GM13976 (cell line): ENCODE measurements at regions not wholly inside any gene's neighbourhood (a gene's known extent, or its start where the extent isn't known, plus 50 kb on each side); places are given as distances from the start of the nearest gene placed in this dataset.

Source experiments
- DNase-seq: peaks from one replicate; pipeline ENCODE4 v3.0.0; 2012; ENCODE audit warnings: low spot score
- in situ Hi-C: fragments of 300-500 bp; cut with MboI; formaldehyde crosslinking; loops from one replicate; pipeline ENCODE4 v1.12.0; 2022; ENCODE audit warnings: low sequenced_read_pairs, mixed read lengths, inconsistent platforms; ENCODE audit not compliant: unreplicated experiment
- TF ChIP-seq, protein P1 (sequence below): IDR thresholded peaks from 2 replicates; pipeline ENCODE4 v1.5.1; 2012; ENCODE audit warnings: borderline replicate concordance, mild to moderate bottlenecking; ENCODE audit not compliant: insufficient read depth; ENCODE audit errors: extremely low read depth, missing control alignments, control extremely low read depth

GRCh38 chr3:82087958-82088357 lies 326.5 kb upstream of the GBE1 start:
- in situ Hi-C loops: no loop called here

GRCh38 chr3:82085851-82086475 lies 324.5 kb upstream of the GBE1 start:
- in situ Hi-C loops: no loop called here
- no peak for DNase-seq
- TF ChIP-seq, protein P1, sequence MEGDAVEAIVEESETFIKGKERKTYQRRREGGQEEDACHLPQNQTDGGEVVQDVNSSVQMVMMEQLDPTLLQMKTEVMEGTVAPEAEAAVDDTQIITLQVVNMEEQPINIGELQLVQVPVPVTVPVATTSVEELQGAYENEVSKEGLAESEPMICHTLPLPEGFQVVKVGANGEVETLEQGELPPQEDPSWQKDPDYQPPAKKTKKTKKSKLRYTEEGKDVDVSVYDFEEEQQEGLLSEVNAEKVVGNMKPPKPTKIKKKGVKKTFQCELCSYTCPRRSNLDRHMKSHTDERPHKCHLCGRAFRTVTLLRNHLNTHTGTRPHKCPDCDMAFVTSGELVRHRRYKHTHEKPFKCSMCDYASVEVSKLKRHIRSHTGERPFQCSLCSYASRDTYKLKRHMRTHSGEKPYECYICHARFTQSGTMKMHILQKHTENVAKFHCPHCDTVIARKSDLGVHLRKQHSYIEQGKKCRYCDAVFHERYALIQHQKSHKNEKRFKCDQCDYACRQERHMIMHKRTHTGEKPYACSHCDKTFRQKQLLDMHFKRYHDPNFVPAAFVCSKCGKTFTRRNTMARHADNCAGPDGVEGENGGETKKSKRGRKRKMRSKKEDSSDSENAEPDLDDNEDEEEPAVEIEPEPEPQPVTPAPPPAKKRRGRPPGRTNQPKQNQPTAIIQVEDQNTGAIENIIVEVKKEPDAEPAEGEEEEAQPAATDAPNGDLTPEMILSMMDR: no peak

More at GRCh38 chr3:82087958-82088357, 326.5 kb upstream of the GBE1 start:
- TF ChIP-seq, protein P1: no peak
- no peak for DNase-seq

DNA sequence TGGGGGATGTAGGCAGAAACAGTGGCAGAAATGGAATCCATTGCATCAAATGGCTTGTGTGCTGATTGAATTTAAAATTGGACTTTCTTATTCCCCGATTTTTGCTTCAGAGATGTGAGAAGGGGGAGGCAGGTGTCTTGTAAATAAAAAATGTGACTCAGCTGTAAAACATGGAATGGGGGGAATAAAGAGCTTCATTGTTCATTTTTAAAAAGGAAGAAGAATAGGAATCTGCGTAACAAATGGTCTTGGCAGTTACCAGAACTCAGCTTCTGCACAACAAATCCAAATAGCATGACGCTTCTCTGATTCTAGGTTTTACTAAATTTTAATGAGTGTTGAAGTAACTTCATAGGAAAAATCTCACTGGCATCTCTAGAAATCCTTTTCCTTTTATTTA lies 323.9 kb upstream of the GBE1 start:
- no peak for DNase-seq
- in situ Hi-C loops: no loop called here
- TF ChIP-seq, protein P1: no peak

DNA sequence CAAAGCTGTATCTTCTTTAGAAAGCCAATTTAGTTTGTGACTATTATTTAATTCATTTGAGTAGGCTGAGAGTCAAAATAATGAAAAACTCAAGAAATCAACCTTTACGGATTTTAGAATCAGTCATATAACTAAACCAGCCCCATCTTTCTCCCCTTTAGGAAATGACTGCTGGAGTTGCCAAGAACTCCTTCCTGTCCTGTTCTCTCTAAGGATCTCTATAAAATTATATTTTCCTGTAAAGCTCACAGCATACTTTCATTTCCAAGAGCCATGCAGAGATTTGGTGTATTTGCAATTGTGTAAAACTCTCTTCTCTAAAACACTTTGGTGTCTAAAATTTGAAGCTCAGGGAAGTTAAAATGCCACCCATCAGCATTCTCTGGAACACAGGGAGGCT lies 323.4 kb upstream of the GBE1 start:
- in situ Hi-C loops: no loop called here
- TF ChIP-seq, protein P1: no peak
- no peak for DNase-seq

DNA sequence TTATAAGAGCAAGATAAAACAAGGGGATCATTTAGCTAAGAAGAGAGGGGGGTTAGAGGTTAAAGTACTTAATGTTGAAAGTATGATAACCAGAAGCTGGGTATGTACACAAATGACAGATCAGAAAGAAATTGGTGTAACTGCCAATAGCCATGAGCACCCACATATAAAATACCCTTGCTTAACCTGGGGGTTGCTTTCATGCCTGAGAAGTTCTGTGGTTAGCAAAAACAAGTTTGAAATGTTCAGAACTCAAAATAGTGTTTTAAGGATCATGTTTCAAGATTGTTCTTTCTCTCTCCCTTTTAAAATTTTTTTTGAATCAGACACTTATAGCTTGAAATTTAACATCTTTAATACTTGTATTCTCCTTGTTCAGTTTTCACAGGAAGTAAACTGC lies 321.4 kb upstream of the GBE1 start:
- in situ Hi-C loops: no loop called here
- DNase-seq: no peak
- TF ChIP-seq, protein P1: no peak

GRCh38 chr3:82081351-82081750 lies 319.9 kb upstream of the GBE1 start:
- TF ChIP-seq, protein P1: no peak
- DNase-seq: no peak
- in situ Hi-C loops: no loop called here
